T-helper 17 cell (primary cell): ENCODE measurements at regions not wholly inside any gene's neighbourhood (a gene's known extent, or its start where the extent isn't known, plus 50 kb on each side); places are given as distances from the start of the nearest gene placed in this dataset.

ENCODE experiments used
- ATAC-seq: fragments of 150-1000 bp; cut with Tn5 transposase; 2 replicates; pipeline ENCODE4 v1.10.0; 2021; ENCODE audit warnings: mild to moderate bottlenecking, moderate library complexity
- DNase-seq, 3 donors: peaks; one replicate each; pipeline versions ENCODE4 v3.0.0 to v3.0.0-alpha.2; 2020 to 2021
- H3K9me3 ChIP-seq: one replicate; pipeline ENCODE4 v1.7.0; 2013; ENCODE audit warnings: low read length, mild to moderate bottlenecking; ENCODE audit not compliant: control insufficient read depth, poor library complexity, severe bottlenecking
- H3K27ac Mint-ChIP-seq: one replicate; pipeline ENCODE4 v1.8.0; 2022; ENCODE audit warnings: mild to moderate bottlenecking, moderate library complexity, mixed read lengths
- H3K27me3 Mint-ChIP-seq: one replicate; pipeline ENCODE4 v1.8.0; 2022; ENCODE audit warnings: mixed read lengths
- H3K36me3 Mint-ChIP-seq: one replicate; pipeline ENCODE4 v1.8.0; 2022; ENCODE audit warnings: low read depth, mixed read lengths
- H3K4me1 Mint-ChIP-seq: one replicate; pipeline ENCODE4 v1.8.0; 2022; ENCODE audit warnings: mild to moderate bottlenecking, mixed read lengths
- H3K4me3 Mint-ChIP-seq: one replicate; pipeline ENCODE4 v1.8.0; 2022; ENCODE audit warnings: mild to moderate bottlenecking, moderate library complexity, mixed read lengths

DNA sequence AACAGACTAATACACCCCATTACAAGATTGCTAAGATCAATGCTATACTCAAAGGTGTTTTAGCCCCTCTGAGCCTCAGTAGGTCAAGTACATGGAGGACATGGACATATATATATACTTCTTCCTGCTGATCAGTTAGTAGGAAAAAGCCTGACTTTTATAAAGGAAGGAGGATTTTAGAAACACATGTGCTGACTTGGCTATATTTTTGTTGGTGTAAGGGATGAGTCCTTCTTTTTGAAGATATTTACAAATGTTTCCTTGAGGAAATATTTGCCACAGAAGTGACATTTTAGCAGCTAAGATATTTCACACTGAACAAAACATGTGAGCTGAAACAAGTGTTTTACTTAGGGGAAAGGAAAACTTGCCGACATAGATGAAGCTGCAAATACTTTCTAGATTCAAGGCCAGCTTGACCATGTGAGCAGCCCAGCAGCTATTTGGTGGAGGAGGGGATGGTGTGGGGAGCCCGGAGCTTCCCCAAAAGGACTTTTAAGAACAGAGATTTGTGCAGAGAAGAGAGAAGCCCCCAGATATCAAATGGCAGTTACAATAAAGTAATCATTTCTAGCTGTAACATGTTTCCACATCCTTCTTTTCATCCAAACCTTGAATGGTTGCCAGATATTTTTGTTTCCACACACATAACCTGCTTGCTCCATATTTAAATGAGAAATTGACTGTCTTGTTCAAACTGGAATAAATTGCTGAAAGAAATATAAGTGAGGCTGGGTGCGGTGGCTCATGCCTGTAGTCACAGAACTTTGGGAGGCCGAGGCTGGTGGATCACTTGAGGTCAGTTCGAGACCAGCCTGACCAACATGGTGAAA is 111.7 kb upstream of the NR2F2 start:
- H3K9me3 ChIP-seq: no peaks in the 10 kb centered on the region
- Mint-ChIP-seq H3K4me1 (no peaks in the 10 kb centered on the region), H3K27ac (no peak overlapping the region), H3K4me3 (no peak overlapping the region), H3K36me3 (no peaks in the 10 kb centered on the region), H3K27me3 (no peaks in the 10 kb centered on the region)
- DNase-seq (no peak), ATAC-seq (no peak)

DNA sequence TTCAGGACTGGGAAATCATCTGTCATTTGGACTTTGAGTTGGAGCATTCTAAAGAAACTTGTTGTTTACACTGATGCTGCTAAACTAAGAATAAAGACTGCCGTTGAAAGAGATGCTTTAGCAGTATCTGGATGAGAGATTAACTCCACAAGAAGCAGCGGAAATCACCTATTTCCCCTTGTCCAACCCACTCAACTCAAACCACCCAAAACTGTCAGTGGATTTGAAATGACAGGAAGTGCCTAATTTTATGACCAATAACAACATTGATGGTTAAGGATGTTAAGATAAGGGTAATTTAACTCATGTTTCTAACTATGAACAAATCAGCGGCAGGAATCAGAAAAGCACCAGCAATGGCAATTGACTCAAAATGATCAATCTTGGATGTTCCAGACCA is 110.8 kb upstream of the NR2F2 start:
- no peaks in the 10 kb centered on the region for H3K4me1 Mint-ChIP-seq
- no peak overlapping the region for H3K27ac Mint-ChIP-seq
- ATAC-seq: no peak
- no peaks in the 10 kb centered on the region for H3K27me3 Mint-ChIP-seq
- H3K4me3 Mint-ChIP-seq: no peak overlapping the region
- H3K9me3 ChIP-seq: no peaks in the 10 kb centered on the region
- DNase-seq: no peak
- no peaks in the 10 kb centered on the region for H3K36me3 Mint-ChIP-seq

DNA sequence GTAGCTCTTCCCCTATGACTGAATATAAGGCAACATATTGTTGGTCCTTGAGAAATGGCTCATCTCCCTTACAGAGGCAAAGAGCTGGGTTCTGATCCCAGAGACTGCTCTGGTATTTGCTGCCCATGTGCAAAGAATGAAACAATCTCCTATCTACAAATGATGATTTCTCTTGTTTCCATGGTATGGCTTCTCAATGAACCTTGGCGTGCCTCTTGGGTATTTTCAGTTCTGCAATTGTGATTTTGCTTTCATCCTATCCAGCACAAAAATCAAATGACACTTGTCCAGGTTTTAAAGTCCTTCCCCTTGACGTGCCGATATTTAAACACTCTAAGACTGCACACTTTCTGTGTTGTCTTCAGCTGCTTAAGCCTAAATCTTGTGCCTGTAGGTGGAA is 109.8 kb upstream of the NR2F2 start:
- Mint-ChIP-seq H3K27me3 (no peaks in the 10 kb centered on the region), H3K4me1 (no peaks in the 10 kb centered on the region), H3K27ac (no peak overlapping the region), H3K36me3 (no peaks in the 10 kb centered on the region), H3K4me3 (no peak overlapping the region)
- no peaks in the 10 kb centered on the region for H3K9me3 ChIP-seq
- no peak for ATAC-seq
- no peak for DNase-seq

DNA sequence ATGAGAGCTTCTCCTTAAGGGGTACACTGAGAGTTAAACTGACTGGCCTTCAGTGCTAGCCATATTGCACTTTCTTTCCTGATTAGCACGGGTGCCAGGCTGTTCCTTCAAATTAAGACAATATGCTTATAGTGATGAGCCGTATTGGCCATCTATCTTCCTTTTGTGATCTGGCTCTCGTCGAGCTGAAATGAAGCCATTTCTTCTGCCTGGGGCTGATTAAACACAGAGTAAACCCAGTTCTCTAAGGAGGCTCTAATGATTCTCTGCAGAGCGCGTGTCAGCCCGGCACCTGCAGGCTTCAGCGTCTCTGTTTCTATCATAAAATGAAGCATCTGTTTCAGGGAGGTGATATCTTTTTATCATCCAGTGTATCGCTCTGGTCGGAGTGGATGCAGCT is 107.5 kb upstream of the NR2F2 start:
- Mint-ChIP-seq H3K27me3 (no peaks in the 10 kb centered on the region), H3K4me3 (no peak overlapping the region), H3K4me1 (no peaks in the 10 kb centered on the region), H3K36me3 (no peaks in the 10 kb centered on the region), H3K27ac (no peak overlapping the region)
- H3K9me3 ChIP-seq: no peaks in the 10 kb centered on the region
- ATAC-seq (no peak), DNase-seq (no peak)

DNA sequence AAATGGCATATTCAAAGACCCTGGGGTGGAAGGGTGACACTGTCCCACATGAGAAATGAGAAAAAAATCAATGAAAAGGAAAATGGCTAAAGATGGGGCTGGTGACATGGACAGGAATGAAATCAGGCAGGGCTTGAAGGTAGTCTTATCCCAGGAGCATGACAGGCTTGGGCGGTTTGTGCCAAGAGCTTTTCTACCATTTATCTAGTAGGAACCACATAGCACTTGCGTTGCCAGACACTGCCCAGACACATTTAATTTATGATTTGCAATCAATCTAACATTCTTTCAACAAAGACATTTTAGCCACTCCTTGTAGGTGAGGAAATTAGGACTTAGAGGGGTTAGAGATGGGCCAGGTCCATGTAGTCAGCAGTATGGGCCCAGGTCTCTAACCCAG is 106.6 kb upstream of the NR2F2 start:
- no peaks in the 10 kb centered on the region for H3K27me3 Mint-ChIP-seq
- no peak for ATAC-seq
- no peak overlapping the region for H3K27ac Mint-ChIP-seq
- H3K9me3 ChIP-seq: no peaks in the 10 kb centered on the region
- no peaks in the 10 kb centered on the region for H3K4me1 Mint-ChIP-seq
- no peak overlapping the region for H3K4me3 Mint-ChIP-seq
- no peak for DNase-seq
- no peaks in the 10 kb centered on the region for H3K36me3 Mint-ChIP-seq

DNA sequence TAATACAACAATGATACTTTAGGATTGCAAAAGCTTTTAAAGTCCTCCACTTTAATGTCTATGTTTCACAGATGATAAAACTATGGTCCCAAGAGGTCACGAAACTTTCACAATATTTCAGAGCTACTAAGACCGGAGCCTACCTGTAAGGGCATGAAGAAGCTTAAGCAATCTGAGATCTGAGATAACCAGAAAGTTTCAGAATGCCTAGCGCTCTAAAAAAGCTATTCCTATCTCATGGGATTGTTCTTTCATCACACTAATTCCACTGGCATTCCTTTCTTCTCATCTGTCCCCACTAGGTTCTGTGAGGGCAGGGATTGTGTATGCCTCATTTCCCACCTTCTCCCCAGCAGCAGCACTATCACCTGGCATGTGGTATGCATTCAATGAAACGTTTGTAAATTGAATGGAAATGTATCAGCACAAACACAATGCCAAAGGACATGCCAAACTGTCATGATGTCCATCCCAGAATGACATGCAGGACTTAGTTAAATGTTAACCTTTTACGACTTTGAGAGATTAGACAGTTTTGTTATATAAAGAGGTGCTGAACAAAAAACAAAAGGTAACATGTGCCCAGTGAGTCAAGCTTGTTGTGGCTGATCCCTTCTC is 104.7 kb upstream of the NR2F2 start:
- Mint-ChIP-seq H3K27me3 (no peaks in the 10 kb centered on the region), H3K36me3 (no peaks in the 10 kb centered on the region), H3K4me1 (no peaks in the 10 kb centered on the region), H3K4me3 (no peak overlapping the region), H3K27ac (no peak overlapping the region)
- DNase-seq (no peak), ATAC-seq (no peak)
- no peaks in the 10 kb centered on the region for H3K9me3 ChIP-seq

DNA sequence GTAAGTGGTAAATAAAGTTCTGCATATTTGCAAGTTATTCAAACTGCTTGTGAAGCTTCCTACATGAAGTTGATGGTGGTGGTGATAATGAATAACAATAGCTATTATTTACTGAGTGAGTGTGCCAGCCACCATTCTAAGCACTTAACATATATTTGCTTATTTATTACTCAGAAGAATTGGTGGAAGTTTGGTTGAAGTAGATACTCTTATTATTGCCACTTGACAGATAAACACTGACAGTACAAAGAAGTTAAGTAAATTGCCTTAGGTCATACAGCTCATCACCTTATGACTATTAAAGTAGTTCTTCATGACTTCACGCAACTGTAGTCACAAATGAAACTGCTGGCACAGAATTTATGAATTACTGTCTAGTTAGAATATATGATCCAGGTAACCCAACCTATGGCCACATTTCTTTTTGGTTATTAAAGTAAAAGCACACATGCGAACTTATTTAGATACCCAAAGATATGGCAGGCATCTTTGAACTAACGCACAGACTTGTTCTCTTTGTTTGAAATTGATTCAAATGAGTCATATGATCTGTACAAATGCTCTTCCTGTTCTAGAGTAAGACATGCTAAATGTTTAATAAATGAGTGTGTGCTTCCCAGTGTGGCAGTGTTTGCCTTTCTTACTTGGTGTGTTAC is 99.8 kb upstream of the NR2F2 start:
- DNase-seq: no peak
- Mint-ChIP-seq H3K4me1 (no peaks in the 10 kb centered on the region), H3K27me3 (no peaks in the 10 kb centered on the region), H3K27ac (no peak overlapping the region), H3K36me3 (no peaks in the 10 kb centered on the region), H3K4me3 (no peak overlapping the region)
- ATAC-seq: no peak
- H3K9me3 ChIP-seq: no peaks in the 10 kb centered on the region

DNA sequence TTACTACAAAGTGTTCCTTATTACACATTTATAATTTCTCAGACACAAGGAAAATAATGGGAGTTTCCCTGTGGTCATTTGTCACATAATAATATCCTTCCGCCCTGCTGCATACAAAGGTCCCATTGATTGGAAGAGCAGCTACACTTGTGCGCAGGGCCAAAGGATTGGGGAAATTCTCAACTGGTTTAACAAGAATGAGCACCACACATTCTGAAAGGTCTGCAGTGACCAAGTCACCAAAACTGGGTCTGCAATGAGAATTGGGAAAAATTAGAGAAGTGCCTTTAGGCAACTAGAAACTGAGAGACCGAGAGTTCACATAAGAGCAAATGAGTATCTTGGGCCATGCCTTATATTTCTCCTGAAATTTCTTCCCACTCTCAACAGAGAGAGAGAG is 98.2 kb upstream of the NR2F2 start:
- no peaks in the 10 kb centered on the region for H3K9me3 ChIP-seq
- H3K4me1 Mint-ChIP-seq: no peaks in the 10 kb centered on the region
- ATAC-seq (no peak), DNase-seq (no peak)
- H3K27me3 Mint-ChIP-seq: no peaks in the 10 kb centered on the region
- H3K27ac Mint-ChIP-seq: no peak overlapping the region
- no peaks in the 10 kb centered on the region for H3K36me3 Mint-ChIP-seq
- H3K4me3 Mint-ChIP-seq: no peak overlapping the region

DNA sequence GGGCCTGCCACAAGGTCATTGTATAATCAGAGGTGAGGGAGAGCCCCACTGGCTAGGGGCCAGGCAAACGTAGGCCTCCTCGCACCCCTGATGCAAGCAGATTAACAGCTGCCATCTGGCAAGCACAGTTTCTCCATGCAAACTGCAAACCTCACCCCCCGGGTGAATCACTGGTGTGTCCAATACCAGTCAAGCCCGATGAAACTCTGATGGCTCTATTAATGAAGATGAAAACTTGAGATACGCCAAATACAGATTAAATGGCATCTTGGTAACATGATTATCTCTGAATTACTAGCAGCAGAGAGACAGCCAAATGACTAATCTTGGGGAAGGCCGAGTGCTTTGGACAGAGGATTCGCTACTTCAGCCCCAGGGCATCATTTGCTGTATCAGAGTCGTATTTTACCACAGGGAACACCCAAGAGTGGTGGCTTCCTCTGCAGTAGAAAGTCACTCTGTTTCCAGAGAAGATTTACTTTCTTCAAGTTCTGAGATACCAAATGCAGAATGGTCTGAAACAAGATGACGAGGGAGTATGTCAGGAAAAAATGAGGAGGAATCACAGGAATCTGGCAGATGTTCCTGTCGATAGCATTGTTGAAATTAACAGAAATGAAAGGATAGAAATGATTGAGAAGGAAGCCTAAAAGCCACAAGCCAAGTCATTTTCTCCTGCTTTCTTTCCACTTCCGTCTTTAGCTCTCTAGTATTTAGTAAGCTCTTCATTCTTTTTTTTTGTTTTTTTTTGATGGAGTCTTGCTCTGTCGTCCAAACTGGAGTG is 96.2 kb upstream of the NR2F2 start:
- no peak overlapping the region for H3K27ac Mint-ChIP-seq
- H3K36me3 Mint-ChIP-seq: no peaks in the 10 kb centered on the region
- ATAC-seq: no peak
- H3K9me3 ChIP-seq: no peaks in the 10 kb centered on the region
- no peaks in the 10 kb centered on the region for H3K4me1 Mint-ChIP-seq
- no peak for DNase-seq
- H3K27me3 Mint-ChIP-seq: no peaks in the 10 kb centered on the region
- H3K4me3 Mint-ChIP-seq: no peak overlapping the region

DNA sequence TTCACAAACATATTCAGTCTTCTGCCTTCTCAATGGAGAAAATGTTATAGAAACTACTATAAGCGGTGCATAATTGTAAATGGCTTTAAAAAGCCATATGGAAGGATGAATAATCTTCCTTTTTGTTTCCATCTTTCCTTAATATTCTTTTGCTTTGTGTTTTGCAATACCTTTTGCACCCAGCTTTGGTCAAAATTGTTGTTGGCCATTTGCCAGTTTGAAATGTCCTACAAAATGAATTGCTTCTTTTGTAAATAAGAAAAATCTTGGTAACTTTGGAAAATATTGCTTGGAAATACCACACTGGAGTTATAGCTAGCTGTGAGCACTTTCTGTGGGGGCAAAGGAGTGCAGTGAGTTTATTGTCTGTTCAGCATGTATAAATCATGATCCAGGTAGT is 93.5 kb upstream of the NR2F2 start:
- ATAC-seq (no peak), DNase-seq (no peak)
- no peaks in the 10 kb centered on the region for H3K9me3 ChIP-seq
- no peaks in the 10 kb centered on the region for H3K36me3 Mint-ChIP-seq
- no peak overlapping the region for H3K4me3 Mint-ChIP-seq
- H3K27ac Mint-ChIP-seq: no peak overlapping the region
- no peaks in the 10 kb centered on the region for H3K27me3 Mint-ChIP-seq
- H3K4me1 Mint-ChIP-seq: no peaks in the 10 kb centered on the region

DNA sequence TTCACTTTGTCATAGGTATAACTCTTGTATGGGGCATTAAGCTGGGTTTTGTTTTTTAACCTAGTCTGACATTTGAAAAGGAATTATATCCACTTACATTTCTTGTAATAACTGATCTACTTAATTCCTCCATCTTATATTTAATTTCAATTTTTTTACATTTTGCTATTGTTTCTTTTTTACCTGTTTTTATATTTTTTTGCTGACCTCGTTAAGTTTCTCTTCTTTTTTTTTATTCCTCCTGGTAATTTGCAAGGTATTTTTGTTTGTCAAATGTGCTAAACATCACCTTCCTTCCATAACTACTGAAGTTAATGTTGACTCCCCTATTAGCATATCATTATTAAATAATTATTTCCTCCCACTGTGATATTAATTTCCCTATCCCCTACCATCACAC is 87.7 kb upstream of the NR2F2 start:
- no peak overlapping the region for H3K4me3 Mint-ChIP-seq
- ATAC-seq (no peak), DNase-seq (no peak)
- no peaks in the 10 kb centered on the region for H3K4me1 Mint-ChIP-seq
- no peaks in the 10 kb centered on the region for H3K27me3 Mint-ChIP-seq
- no peaks in the 10 kb centered on the region for H3K36me3 Mint-ChIP-seq
- H3K9me3 ChIP-seq: peaks cover 3% of the 10 kb centered on the region
- no peak overlapping the region for H3K27ac Mint-ChIP-seq

DNA sequence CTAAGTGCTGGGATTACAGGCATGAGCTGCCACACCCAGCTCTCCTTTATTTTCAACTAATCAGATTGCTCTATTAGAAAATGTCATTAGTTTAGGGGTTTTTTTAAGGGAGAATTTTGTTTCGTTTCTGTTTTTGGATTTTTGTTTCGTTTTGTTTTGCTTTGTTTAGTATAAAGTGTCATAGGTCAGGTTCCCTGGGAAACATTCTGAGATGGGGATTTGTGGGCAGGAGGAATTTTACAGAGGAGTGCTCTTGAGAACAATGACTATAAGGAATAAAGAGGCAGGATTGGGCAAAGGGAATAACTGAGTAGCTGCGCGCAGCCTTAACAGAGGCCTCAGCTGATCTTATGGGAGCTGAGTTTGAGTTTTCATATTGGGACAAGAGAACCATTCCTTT is 86.8 kb upstream of the NR2F2 start:
- ATAC-seq (no peak), DNase-seq (no peak)
- H3K36me3 Mint-ChIP-seq: no peaks in the 10 kb centered on the region
- no peaks in the 10 kb centered on the region for H3K4me1 Mint-ChIP-seq
- no peak overlapping the region for H3K27ac Mint-ChIP-seq
- peaks cover 3% of the 10 kb centered on the region for H3K9me3 ChIP-seq
- no peak overlapping the region for H3K4me3 Mint-ChIP-seq
- no peaks in the 10 kb centered on the region for H3K27me3 Mint-ChIP-seq

DNA sequence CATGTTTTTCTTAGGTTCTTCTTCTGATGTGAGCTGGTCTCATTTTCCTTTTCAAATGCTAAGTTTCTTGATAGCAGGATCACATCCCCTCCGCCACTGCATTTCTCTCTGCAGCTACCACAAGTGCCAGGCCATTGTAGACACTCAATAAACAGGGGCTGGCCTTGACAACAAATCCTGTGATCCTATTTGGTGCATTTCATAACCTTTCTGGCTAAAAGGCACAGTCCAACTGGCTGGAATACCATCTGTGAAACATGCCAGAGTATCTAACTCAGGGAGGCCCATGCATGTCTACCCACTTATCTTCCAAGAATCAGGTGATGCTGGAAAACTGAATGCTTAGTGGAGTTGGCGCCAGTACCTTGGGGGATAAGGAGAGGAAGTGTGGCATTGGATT is 85.2 kb upstream of the NR2F2 start:
- Mint-ChIP-seq H3K4me1 (no peaks in the 10 kb centered on the region), H3K27ac (no peak overlapping the region), H3K27me3 (no peaks in the 10 kb centered on the region), H3K4me3 (no peak overlapping the region), H3K36me3 (no peaks in the 10 kb centered on the region)
- DNase-seq (no peak), ATAC-seq (no peak)
- peaks cover 3% of the 10 kb centered on the region for H3K9me3 ChIP-seq
